Activated CD4-positive, alpha-beta T cell treated with anti-CD3 and anti-CD28 coated beads, Interleukin-2, Interleukin-6, amounts not matched to agents 100 ng/mL and 50 ng/mL, durations not matched to agents 16 hours and 8 hours (primary cell): ENCODE measurements at regions not wholly inside any gene's neighbourhood (a gene's known extent, or its start where the extent isn't known, plus 50 kb on each side); places are given as distances from the start of the nearest gene placed in this dataset.

Source experiments
- DNase-seq: peaks from one replicate; pipeline ENCODE4 v3.0.0-alpha.2; 2020

GRCh38 chr1:177784936-177785335, 184.9 kb downstream of the SEC16B start:
- no peak for DNase-seq

GRCh38 chr1:177784409-177784808, 185.4 kb downstream of the SEC16B start:
- DNase-seq, result no peak

GRCh38 chr1:177783051-177783450, 186.8 kb downstream of the SEC16B start:
- DNase-seq, result no peak

GRCh38 chr1:177780096-177780700, 189.7 kb downstream of the SEC16B start:
- peak; percentile 6 for DNase-seq

- no peak for DNase-seq
Measured at GRCh38 chr1:177779166-177779965, 190.5 kb downstream of the SEC16B start.

GRCh38 chr1:177775924-177776323, 193.9 kb downstream of the SEC16B start:
- no peak for DNase-seq

- no peak for DNase-seq
Measured at GRCh38 chr1:177772386-177772960, 197.4 kb downstream of the SEC16B start.

- DNase-seq, result no peak
Measured at GRCh38 chr1:177771688-177772087, 198.2 kb downstream of the SEC16B start.

GRCh38 chr1:177770096-177770495, 199.8 kb downstream of the SEC16B start:
- DNase-seq, result no peak

- DNase-seq, result no peak
Measured at GRCh38 chr1:177755851-177756560, 213.9 kb downstream of the SEC16B start.

- no peak for DNase-seq
Measured at GRCh38 chr1:177754603-177755002, 215.3 kb downstream of the SEC16B start.

- no peak for DNase-seq
Measured at GRCh38 chr1:177753655-177754054, 216.2 kb downstream of the SEC16B start.

- no peak for DNase-seq
Measured at GRCh38 chr1:177748080-177748801, 221.6 kb downstream of the SEC16B start.

- no peak for DNase-seq
Measured at GRCh38 chr1:177746155-177746554, 223.7 kb downstream of the SEC16B start.

- no peak for DNase-seq
Measured at GRCh38 chr1:177744906-177745305, 225.0 kb downstream of the SEC16B start.

- no peak for DNase-seq
Measured at GRCh38 chr1:177741476-177741875, 228.4 kb downstream of the SEC16B start.

GRCh38 chr1:177739780-177740179, 230.1 kb downstream of the SEC16B start:
- no peak for DNase-seq

GRCh38 chr1:177737456-177737855, 232.4 kb downstream of the SEC16B start:
- DNase-seq, result no peak

GRCh38 chr1:177732178-177732577, 237.7 kb downstream of the SEC16B start:
- no peak for DNase-seq

- no peak for DNase-seq
Measured at GRCh38 chr1:177729646-177730045, 240.2 kb downstream of the SEC16B start.

- DNase-seq, result no peak
Measured at GRCh38 chr1:177723533-177723932, 246.3 kb downstream of the SEC16B start.

- no peak for DNase-seq
Measured at GRCh38 chr1:177710696-177711620, 258.9 kb downstream of the SEC16B start.
